Astrocyte (in vitro differentiated cells and primary cell): ENCODE measurements at regions not wholly inside any gene's neighbourhood (a gene's known extent, or its start where the extent isn't known, plus 50 kb on each side); places are given as distances from the start of the nearest gene placed in this dataset.

Source experiments
- EZH2 ChIP-seq: IDR thresholded peaks from 2 replicates; pipeline ENCODE4 v1.6.1; 2012; ENCODE audit warnings: mild to moderate bottlenecking, low read length, inconsistent platforms; ENCODE audit not compliant: insufficient read depth
- TF ChIP-seq, protein P1 (sequence below): IDR thresholded peaks from 2 replicates; pipeline ENCODE4 v1.5.1; 2011; ENCODE audit warnings: low read depth, mild to moderate bottlenecking, inconsistent platforms, low read length, moderate library complexity; ENCODE audit not compliant: insufficient read depth

DNA sequence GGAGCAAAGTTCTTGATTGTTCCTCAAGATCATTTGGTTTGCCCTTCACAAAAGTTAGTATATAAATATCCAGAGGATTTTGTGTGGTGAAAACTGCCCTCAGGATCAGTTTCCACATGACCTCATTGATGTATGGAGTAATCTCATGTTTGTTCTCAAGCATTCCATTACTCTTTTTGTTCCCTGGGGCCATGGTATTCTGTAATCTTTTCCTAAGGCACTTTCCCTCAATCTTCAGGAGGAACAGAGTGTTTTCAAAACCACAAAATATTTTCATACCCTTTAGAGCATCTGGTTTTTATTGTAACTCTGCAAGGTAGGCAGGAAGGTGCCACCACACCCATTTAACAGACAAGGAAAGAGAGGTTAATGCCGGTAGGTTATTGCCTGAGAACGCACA is 99.6 kb downstream of the FAM181B start:
- TF ChIP-seq, protein P1, sequence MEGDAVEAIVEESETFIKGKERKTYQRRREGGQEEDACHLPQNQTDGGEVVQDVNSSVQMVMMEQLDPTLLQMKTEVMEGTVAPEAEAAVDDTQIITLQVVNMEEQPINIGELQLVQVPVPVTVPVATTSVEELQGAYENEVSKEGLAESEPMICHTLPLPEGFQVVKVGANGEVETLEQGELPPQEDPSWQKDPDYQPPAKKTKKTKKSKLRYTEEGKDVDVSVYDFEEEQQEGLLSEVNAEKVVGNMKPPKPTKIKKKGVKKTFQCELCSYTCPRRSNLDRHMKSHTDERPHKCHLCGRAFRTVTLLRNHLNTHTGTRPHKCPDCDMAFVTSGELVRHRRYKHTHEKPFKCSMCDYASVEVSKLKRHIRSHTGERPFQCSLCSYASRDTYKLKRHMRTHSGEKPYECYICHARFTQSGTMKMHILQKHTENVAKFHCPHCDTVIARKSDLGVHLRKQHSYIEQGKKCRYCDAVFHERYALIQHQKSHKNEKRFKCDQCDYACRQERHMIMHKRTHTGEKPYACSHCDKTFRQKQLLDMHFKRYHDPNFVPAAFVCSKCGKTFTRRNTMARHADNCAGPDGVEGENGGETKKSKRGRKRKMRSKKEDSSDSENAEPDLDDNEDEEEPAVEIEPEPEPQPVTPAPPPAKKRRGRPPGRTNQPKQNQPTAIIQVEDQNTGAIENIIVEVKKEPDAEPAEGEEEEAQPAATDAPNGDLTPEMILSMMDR = no peak
- TF ChIP-seq EZH2 = no peak
